ENCODE measurements at regions not wholly inside any gene's neighbourhood (a gene's known extent, or its start where the extent isn't known, plus 50 kb on each side); places are given as distances from the start of the nearest gene placed in this dataset.

GRCh38 chr18:29077344-29077743 lies 900.4 kb upstream of the CDH2 start:
- H3K27ac ChIP-seq: no peak overlapping the region
- H3K36me3 ChIP-seq: no peaks in the 10 kb centered on the region
- 73% methylated on average over 5 of the region's 5 CpGs for WGBS (ENCODE audit: insufficient coverage, low coverage, low lambda C conversion rate, missing lambda C conversion rate)
- H3K4me3 ChIP-seq: no peak overlapping the region
- intact Hi-C loops (cut with DNase I): no loop called here
- DNase-seq (no peak), ATAC-seq (no peak)
- H3K27me3 ChIP-seq: no peaks in the 10 kb centered on the region
- H3K4me1 ChIP-seq: no peaks in the 10 kb centered on the region
- no peaks in the 10 kb centered on the region for H3K9me3 ChIP-seq
- no peak for TF ChIP-seq POLR2A (IDR thresholded peaks at IDR 0.05)
- TF ChIP-seq, protein P1, sequence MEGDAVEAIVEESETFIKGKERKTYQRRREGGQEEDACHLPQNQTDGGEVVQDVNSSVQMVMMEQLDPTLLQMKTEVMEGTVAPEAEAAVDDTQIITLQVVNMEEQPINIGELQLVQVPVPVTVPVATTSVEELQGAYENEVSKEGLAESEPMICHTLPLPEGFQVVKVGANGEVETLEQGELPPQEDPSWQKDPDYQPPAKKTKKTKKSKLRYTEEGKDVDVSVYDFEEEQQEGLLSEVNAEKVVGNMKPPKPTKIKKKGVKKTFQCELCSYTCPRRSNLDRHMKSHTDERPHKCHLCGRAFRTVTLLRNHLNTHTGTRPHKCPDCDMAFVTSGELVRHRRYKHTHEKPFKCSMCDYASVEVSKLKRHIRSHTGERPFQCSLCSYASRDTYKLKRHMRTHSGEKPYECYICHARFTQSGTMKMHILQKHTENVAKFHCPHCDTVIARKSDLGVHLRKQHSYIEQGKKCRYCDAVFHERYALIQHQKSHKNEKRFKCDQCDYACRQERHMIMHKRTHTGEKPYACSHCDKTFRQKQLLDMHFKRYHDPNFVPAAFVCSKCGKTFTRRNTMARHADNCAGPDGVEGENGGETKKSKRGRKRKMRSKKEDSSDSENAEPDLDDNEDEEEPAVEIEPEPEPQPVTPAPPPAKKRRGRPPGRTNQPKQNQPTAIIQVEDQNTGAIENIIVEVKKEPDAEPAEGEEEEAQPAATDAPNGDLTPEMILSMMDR (IDR thresholded peaks at IDR 0.05): no peak

DNA sequence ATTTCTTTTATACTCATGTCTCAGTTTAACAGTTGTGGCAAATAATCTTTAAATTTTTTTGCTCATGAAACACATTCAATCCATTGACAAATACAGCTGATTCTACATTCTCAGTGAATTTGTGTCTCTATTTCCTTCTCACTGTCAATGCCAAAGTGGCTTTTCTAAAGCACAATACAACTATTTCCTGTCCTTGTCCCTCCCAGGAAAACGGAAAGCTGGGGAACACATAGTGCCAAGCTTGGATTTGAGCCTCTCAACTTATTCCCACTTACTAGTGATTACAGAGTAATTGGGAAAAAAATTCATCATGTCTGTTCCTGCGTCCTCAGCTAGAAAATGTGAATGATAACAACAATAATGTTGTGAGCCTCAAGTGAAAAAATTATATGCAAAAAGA lies 899.7 kb upstream of the CDH2 start:
- H3K4me1 ChIP-seq: no peaks in the 10 kb centered on the region
- no peak overlapping the region for H3K27ac ChIP-seq
- DNase-seq (no peak), ATAC-seq (no peak)
- TF ChIP-seq POLR2A (IDR thresholded peaks at IDR 0.05): no peak
- TF ChIP-seq, protein P1 (IDR thresholded peaks at IDR 0.05): no peak
- no peaks in the 10 kb centered on the region for H3K9me3 ChIP-seq
- WGBS (ENCODE audit: insufficient coverage, low coverage, low lambda C conversion rate, missing lambda C conversion rate): 36% methylated on average over 2 of the region's 2 CpGs
- intact Hi-C loops (cut with DNase I): no loop called here
- no peaks in the 10 kb centered on the region for H3K27me3 ChIP-seq
- H3K4me3 ChIP-seq: no peak overlapping the region
- H3K36me3 ChIP-seq: no peaks in the 10 kb centered on the region

DNA sequence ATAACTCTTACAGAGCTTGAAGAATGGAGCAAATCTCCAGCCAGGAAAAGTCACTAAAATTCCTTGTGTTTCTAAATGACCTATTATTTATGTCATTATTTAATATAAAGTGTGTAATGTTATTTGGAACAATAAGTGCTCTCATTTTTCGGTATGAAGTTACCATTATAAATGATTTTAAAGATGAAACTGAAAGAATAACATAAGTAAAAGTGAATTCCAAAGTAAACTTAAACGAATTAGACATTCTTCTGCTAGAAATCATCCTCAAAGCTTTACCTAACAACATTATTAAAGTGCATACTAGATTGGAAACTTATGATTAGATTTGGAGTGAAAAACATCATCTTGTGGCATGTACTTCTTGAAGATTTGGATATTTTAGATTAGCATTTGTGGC lies 897.2 kb upstream of the CDH2 start:
- no peak overlapping the region for H3K4me3 ChIP-seq
- no peak for TF ChIP-seq POLR2A (IDR thresholded peaks at IDR 0.05)
- TF ChIP-seq, protein P1 (IDR thresholded peaks at IDR 0.05): no peak
- no peaks in the 10 kb centered on the region for H3K36me3 ChIP-seq
- WGBS (ENCODE audit: insufficient coverage, low coverage, low lambda C conversion rate, missing lambda C conversion rate): 42% methylated on average over 2 of the region's 2 CpGs
- no peak for ATAC-seq
- H3K4me1 ChIP-seq: no peaks in the 10 kb centered on the region
- H3K9me3 ChIP-seq: no peaks in the 10 kb centered on the region
- DNase-seq: no peak
- no peaks in the 10 kb centered on the region for H3K27me3 ChIP-seq
- intact Hi-C loops (cut with DNase I): no loop called here
- no peak overlapping the region for H3K27ac ChIP-seq

GRCh38 chr18:29071869-29072268 lies 894.9 kb upstream of the CDH2 start:
- no peak for ATAC-seq
- 45% methylated on average over 2 of the region's 2 CpGs for WGBS (ENCODE audit: insufficient coverage, low coverage, low lambda C conversion rate, missing lambda C conversion rate)
- H3K27ac ChIP-seq: no peak overlapping the region

More at GRCh38 chr18:29071869-29072268, 894.9 kb upstream of the CDH2 start:
- H3K9me3 ChIP-seq: no peaks in the 10 kb centered on the region
- intact Hi-C loops (cut with DNase I): no loop called here
- no peak overlapping the region for H3K4me3 ChIP-seq
- no peaks in the 10 kb centered on the region for H3K4me1 ChIP-seq
- DNase-seq: no peak
- H3K36me3 ChIP-seq: no peaks in the 10 kb centered on the region
- TF ChIP-seq, protein P1 (IDR thresholded peaks at IDR 0.05): no peak
- no peak for TF ChIP-seq POLR2A (IDR thresholded peaks at IDR 0.05)
- no peaks in the 10 kb centered on the region for H3K27me3 ChIP-seq
